ENCODE measurements at regions not wholly inside any gene's neighbourhood (a gene's known extent, or its start where the extent isn't known, plus 50 kb on each side); places are given as distances from the start of the nearest gene placed in this dataset.

- in situ Hi-C loops (cut with HindIII; ENCODE audit: low sequenced_read_pairs): no loop called here
These were observed 303.0 kb upstream of the TLE4 start for GRCh38 chr9:79268806-79269205.

GRCh38 chr9:79273311-79273710 is 298.5 kb upstream of the TLE4 start:
- in situ Hi-C loops (cut with HindIII; ENCODE audit: low sequenced_read_pairs): no loop called here

DNA sequence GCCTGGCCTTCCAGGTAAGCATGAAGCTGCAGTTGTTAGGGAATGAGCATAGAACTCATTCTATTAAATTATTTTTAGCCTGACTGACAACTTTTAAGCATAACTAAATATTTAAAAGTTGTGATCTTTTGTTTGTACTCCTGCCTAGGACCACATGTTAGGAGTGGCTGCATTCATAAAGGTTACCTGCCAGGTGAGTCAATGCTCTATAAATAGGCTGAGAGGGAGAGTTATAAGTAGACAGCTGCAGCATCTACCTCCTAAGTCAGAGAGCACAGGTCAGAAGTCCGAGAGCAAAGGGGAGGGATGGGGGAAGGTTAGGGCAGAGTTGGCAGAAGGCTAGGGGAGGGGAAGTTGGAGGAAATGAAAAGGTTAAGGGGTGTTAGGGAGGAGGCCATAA is 292.4 kb upstream of the TLE4 start:
- in situ Hi-C loops (cut with HindIII; ENCODE audit: low sequenced_read_pairs): no loop called here

- in situ Hi-C loops (cut with HindIII; ENCODE audit: low sequenced_read_pairs): no loop called here
These were observed 291.1 kb upstream of the TLE4 start for GRCh38 chr9:79280691-79281090.

GRCh38 chr9:79284081-79284480 is 287.7 kb upstream of the TLE4 start:
- in situ Hi-C loops (cut with HindIII; ENCODE audit: low sequenced_read_pairs): no loop called here

DNA sequence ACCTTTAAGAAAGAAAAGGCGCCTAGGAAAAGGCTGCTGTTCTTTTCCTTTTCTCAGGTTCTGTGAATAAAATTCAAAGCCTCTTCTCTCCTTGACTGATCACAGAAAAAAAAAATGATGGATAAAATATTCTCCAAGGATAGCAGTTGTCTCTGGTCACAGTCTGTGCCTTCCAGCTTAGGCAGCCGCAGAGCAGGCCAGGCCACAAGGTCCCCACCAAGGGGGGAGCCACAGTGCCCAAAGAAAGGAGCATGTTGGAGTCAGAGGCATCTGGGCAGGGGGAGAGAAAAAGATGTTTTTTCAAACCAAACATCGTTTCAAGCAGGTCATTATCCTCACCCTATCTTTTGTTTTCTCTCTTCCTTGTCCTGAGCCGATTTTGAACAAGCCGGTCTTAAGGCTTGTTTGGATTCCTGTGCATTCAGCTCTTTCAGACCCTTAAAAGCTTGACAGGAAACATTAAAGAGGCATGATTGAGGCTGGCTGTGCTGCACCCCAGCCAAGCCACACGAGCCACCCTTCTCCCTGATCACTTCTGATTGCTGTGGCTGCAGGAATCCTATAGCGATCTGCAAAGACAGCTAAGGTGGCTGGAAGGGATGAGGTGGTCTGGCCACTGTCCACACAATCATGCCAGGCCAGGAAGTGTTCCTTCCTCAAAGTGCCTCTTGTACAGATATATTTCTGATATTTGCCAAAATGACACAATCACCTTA is 284.6 kb upstream of the TLE4 start:
- in situ Hi-C loops (cut with HindIII; ENCODE audit: low sequenced_read_pairs): no loop called here

DNA sequence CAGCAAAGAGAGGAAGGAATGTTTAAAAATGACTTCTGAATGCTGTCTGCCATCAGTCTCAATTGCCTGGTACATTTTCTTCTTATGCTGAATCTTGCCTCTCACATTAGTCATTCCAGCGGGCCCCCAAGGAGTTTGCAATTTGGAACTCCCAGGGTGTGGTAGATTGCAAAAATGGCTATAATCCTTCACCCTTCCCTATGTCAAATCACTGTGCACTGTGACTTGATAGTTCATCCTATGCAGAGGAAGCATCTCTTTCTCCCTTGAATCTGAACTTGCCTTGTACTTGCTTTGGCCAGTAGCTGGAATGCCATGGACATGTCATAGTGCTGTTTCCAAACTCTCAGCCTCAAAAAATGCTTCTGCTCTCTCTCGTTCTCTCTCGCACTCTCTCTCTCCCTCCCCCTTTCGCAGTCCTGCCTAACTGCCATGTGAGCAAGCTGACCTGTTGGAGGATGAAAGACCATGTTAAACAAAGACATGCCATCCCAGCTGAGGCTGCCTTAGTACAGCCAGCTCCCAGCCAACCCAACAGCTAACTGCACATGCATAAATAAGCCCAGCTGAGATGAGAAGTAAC is 284.0 kb upstream of the TLE4 start:
- in situ Hi-C loops (cut with HindIII; ENCODE audit: low sequenced_read_pairs): no loop called here

- in situ Hi-C loops (cut with HindIII; ENCODE audit: low sequenced_read_pairs): loop anchor here (10.0 kb wide), 1 partner anchor 65 kb away; no protein-coding TSS in a partner anchor
These were observed 281.9 kb upstream of the TLE4 start for GRCh38 chr9:79289856-79290255.

DNA sequence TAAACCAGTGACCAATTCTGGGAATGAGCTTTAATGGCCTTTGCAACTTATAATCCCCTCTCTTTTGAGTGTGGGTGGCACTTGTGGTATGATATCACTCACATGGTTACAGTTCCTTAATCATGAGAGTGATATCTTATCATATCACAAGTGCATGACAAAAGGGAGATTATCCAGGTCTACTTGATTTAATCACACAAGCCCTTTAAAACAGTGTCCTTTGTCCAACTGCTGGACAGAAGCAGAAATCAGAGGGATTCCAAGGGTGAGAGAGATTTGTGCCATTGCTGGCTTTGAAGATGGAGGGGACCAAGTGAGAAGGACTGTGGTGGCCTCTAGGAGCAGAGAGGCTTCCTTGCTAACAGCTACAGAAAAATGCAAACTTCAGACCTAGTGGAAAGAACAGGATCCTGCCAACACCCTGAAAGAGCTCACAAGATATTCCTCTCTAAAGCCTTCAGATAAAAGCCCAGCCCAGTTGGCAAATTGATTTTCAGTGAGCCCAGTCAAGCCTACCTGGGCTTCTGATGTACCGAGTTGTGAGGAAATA is 279.0 kb upstream of the TLE4 start:
- in situ Hi-C loops (cut with HindIII; ENCODE audit: low sequenced_read_pairs): loop anchor here (10.0 kb wide), 1 partner anchor 62 kb away; no protein-coding TSS in a partner anchor

- in situ Hi-C loops (cut with HindIII; ENCODE audit: low sequenced_read_pairs): no loop called here
These were observed 271.7 kb upstream of the TLE4 start for GRCh38 chr9:79300068-79300467.

GRCh38 chr9:79301085-79301484 is 270.7 kb upstream of the TLE4 start:
- in situ Hi-C loops (cut with HindIII; ENCODE audit: low sequenced_read_pairs): no loop called here

- in situ Hi-C loops (cut with HindIII; ENCODE audit: low sequenced_read_pairs): no loop called here
These were observed 270.0 kb upstream of the TLE4 start for GRCh38 chr9:79301551-79302391.

DNA sequence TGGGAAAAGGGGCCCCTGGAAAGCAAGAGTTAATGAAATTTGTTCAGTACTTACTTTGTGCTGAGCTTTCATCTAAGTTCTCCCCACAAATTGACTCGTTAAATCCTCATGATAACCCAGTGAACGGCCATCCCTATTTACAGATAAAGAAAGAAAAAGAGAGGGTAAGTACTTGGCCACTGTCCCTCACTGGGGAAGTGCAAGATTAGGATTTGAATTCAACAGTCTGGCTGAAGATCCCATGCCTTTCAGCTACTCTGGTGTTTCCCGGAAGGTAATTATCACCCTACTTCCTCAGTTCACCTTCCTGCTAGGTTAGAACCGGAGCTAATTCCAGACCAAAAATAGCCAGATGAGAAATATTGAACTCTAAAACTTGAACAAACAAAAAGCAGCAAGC is 269.2 kb upstream of the TLE4 start:
- in situ Hi-C loops (cut with HindIII; ENCODE audit: low sequenced_read_pairs): no loop called here

GRCh38 chr9:79308012-79308411 is 263.8 kb upstream of the TLE4 start:
- in situ Hi-C loops (cut with HindIII; ENCODE audit: low sequenced_read_pairs): no loop called here

- in situ Hi-C loops (cut with HindIII; ENCODE audit: low sequenced_read_pairs): no loop called here
These were observed 258.9 kb upstream of the TLE4 start for GRCh38 chr9:79312686-79313421.

- in situ Hi-C loops (cut with HindIII; ENCODE audit: low sequenced_read_pairs): no loop called here
These were observed 246.3 kb upstream of the TLE4 start for GRCh38 chr9:79325501-79325900.

DNA sequence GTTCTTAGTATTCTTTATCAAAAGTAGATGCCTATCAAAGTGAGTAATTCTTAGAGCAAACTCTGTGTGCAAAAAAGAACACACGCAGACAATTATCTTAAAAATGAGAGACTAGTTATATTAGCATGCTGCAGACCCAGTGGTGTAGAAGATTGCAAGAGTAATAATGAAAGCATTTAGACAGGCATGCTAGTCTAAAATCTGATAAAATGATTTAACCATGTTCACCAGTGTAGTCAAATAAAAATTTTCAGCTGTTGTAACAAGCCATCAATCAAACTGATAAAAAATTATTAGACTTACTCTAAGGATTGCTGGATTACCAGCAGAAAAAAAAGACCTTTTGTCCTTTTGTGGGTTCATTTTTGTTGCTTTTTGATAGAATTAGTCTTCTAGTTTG is 241.9 kb upstream of the TLE4 start:
- in situ Hi-C loops (cut with HindIII; ENCODE audit: low sequenced_read_pairs): no loop called here

DNA sequence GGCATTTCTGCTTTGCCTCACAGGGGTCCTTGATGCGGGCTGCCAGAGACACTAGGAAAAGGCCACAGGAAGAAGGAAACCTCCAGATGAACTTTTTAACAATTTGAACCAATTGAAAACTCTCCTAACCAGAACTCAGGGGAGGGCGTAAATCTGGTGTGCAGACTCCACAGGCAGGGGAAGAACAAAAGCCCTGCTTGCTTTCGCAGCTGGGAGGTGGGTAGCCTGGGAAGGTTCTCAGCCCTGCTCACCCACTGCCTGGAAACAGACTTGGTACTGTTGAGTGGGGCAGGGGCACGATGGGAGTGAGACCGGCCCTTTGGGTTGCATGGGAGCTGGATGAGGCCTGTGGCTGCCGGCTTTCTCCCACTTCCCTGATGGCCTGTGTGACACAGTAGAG is 237.8 kb upstream of the TLE4 start:
- in situ Hi-C loops (cut with HindIII; ENCODE audit: low sequenced_read_pairs): no loop called here

DNA sequence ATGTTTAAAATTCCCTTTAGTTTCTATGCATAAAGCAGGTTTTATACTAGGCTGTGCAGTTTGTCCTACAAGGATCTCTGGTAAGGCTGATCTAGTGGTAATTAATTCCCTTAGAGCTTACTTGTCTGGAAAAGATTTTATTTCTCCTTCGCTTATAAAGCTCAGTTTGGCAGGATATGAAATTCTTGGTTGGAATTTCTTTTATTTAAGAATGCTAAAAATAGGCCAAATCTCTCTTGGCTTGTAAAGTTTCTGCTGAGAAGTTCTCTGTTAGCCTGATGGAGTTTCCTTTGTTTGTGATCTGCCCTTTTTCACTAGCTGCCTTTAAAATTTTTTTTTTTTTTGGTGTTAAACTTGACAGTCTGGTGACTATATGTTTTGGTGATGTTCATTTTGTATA is 237.1 kb upstream of the TLE4 start:
- in situ Hi-C loops (cut with HindIII; ENCODE audit: low sequenced_read_pairs): no loop called here

DNA sequence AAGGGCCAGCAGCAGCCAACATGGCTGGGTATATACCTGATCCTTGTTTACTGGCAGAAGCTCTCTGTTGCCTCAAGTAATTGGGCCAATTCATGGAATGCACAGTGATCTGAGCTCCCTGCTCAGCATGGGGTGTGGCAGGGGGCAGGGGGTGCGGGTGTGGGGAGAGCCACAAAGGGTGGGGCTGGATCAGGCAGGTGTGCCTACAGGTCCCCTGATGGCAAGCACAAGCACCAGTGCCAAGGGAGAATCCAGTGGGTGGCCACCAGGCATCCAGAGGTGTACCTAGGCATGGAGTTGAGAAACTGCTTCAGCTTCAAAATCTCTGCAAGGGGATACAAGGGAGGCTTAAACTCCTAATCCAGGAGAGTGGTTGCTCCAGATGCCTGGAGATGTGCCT is 235.8 kb upstream of the TLE4 start:
- in situ Hi-C loops (cut with HindIII; ENCODE audit: low sequenced_read_pairs): no loop called here

DNA sequence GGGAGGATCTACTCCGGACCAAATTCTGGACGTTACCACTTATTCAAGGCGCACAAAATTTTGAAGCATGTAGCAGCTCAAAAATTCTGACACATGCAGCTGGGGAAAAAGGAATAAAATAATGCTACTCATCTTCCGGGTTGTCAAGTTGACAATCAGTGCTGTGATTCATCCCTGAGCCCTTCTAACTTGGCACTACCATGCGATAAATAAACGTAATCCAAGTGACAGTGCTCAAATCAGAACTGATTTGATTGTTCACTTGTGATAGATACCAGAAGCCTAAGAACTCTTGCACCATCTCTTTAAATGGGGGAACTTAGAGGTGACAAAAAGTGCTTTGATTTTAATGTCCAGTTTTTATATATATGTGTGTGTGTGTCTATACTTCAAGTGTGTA is 230.2 kb upstream of the TLE4 start:
- in situ Hi-C loops (cut with HindIII; ENCODE audit: low sequenced_read_pairs): no loop called here
